CD8-positive, alpha-beta memory T cell (primary cell): ENCODE measurements at regions not wholly inside any gene's neighbourhood (a gene's known extent, or its start where the extent isn't known, plus 50 kb on each side); places are given as distances from the start of the nearest gene placed in this dataset.

ENCODE experiments used
- CTCF ChIA-PET: fragments of 350-600 bp; sonication (Branson Sonifier 250); formaldehyde crosslinking; loops from one replicate; lab custom pipeline; 2021; ENCODE audit warnings: antibody characterized with exemption; lab: Charles Lee
- POLR2A ChIA-PET: fragments of 350-600 bp; sonication (Branson Sonifier 250); formaldehyde crosslinking; loops from one replicate; lab custom pipeline; 2021; ENCODE audit warnings: antibody characterized with exemption; lab: Charles Lee
- DNase-seq, 5 donors: peaks; one replicate each; pipeline versions ENCODE4 v3.0.0 to v3.0.0-alpha.2; 2020 to 2022; ENCODE audit warnings: mixed read lengths in 1 of 5
- H3K27ac ChIP-seq: one replicate; pipeline ENCODE4 v1.7.0; 2013; ENCODE audit warnings: low read depth, mild to moderate bottlenecking, low read length, moderate library complexity
- H3K27me3 ChIP-seq: 2 replicates; pipeline ENCODE4 v1.7.0; 2013; ENCODE audit warnings: low read length, mild to moderate bottlenecking; ENCODE audit not compliant: insufficient read depth, poor library complexity, severe bottlenecking
- H3K36me3 ChIP-seq: 2 replicates; pipeline ENCODE4 v1.7.0; 2013; ENCODE audit warnings: mild to moderate bottlenecking, low read length, moderate library complexity; ENCODE audit not compliant: insufficient read depth
- H3K4me1 ChIP-seq: 2 replicates; pipeline ENCODE4 v1.7.0; 2013; ENCODE audit warnings: mild to moderate bottlenecking, low read length, moderate library complexity; ENCODE audit not compliant: insufficient read depth
- H3K4me3 ChIP-seq: 2 replicates; pipeline ENCODE4 v1.7.0; 2013; ENCODE audit warnings: mild to moderate bottlenecking, low read length
- H3K9me3 ChIP-seq: 2 replicates; pipeline ENCODE4 v1.7.0; 2013; ENCODE audit warnings: mild to moderate bottlenecking, low read length
- H3K27ac Mint-ChIP-seq, 8 donors: one replicate each; pipeline ENCODE4 v1.8.0; 2020 to 2021; ENCODE audit warnings: mixed read lengths in 8 of 8, mild to moderate bottlenecking in 6 of 8, inconsistent platforms in 3 of 8, moderate library complexity in 3 of 8
- H3K27me3 Mint-ChIP-seq, 2 donors: one replicate each; pipeline ENCODE4 v1.8.0; 2020 to 2021; ENCODE audit warnings: mixed read lengths in 2 of 2, mild to moderate bottlenecking in 1 of 2, moderate library complexity in 1 of 2
- H3K36me3 Mint-ChIP-seq, 3 donors: one replicate each; pipeline ENCODE4 v1.8.0; 2020 to 2021; ENCODE audit warnings: mixed read lengths in 3 of 3, inconsistent platforms in 1 of 3, mild to moderate bottlenecking in 1 of 3
- H3K4me1 Mint-ChIP-seq, 3 donors: one replicate each; pipeline ENCODE4 v1.8.0; 2020 to 2021; ENCODE audit warnings: mixed read lengths in 3 of 3, inconsistent platforms in 1 of 3, mild to moderate bottlenecking in 1 of 3
- H3K4me3 Mint-ChIP-seq, 7 donors: one replicate each; pipeline ENCODE4 v1.8.0; 2020 to 2021; ENCODE audit warnings: mixed read lengths in 7 of 7, mild to moderate bottlenecking in 6 of 7, moderate library complexity in 4 of 7, inconsistent platforms in 2 of 7
- H3K9me3 Mint-ChIP-seq, 5 donors: one replicate each; pipeline ENCODE4 v1.8.0; 2020 to 2022; ENCODE audit warnings: mixed read lengths in 5 of 5, mild to moderate bottlenecking in 3 of 5, moderate library complexity in 2 of 5, inconsistent platforms in 1 of 5

DNA sequence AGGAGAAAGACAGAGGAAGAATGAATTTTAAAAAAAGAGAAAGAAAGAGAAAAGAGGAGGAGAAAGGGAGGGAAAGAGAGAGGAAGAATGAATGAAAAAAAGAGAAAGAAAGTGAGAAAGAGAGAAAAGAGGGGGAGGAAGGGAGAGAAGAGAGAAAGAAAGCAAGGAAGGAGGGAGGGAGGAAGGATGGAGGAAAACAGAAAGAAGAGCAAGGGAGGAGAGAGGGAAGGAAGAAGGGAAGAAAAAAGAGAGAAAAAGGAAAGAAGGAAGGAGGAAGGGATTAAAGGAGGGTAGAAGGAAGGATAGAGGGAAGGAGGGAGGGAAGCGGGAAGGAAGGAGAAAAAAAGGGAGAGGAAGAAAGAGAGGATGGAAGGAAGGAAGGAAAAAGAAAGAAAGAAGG is 122.3 kb upstream of the ZNF507 start:
- Mint-ChIP-seq H3K36me3 (no peaks in the 10 kb centered on the region), H3K9me3 (no peaks in the 10 kb centered on the region), H3K27ac (no peak overlapping the region), H3K27me3 (peaks cover 15 to 57% of the 10 kb centered on the region in 2 donors), H3K4me1 (peaks cover 6 to 14% (median 12%) of the 10 kb centered on the region in 3 donors), H3K4me3 (peak overlapping the region in 2 of 7 donors; percentile 15 to 38)
- no peak for DNase-seq
- peaks cover 25% of the 10 kb centered on the region for H3K27me3 ChIP-seq
- POLR2A ChIA-PET = no interaction called here
- no peak overlapping the region for H3K27ac ChIP-seq
- H3K4me1 ChIP-seq = peaks cover 14% of the 10 kb centered on the region
- no peaks in the 10 kb centered on the region for H3K36me3 ChIP-seq
- no peak overlapping the region for H3K4me3 ChIP-seq
- no peaks in the 10 kb centered on the region for H3K9me3 ChIP-seq
- CTCF ChIA-PET = interaction anchor here (1.4 to 5.1 kb wide), 2 partner anchors 1541 to 1549 kb away, joined by 3 to 33 read pairs; no protein-coding TSS in a partner anchor

DNA sequence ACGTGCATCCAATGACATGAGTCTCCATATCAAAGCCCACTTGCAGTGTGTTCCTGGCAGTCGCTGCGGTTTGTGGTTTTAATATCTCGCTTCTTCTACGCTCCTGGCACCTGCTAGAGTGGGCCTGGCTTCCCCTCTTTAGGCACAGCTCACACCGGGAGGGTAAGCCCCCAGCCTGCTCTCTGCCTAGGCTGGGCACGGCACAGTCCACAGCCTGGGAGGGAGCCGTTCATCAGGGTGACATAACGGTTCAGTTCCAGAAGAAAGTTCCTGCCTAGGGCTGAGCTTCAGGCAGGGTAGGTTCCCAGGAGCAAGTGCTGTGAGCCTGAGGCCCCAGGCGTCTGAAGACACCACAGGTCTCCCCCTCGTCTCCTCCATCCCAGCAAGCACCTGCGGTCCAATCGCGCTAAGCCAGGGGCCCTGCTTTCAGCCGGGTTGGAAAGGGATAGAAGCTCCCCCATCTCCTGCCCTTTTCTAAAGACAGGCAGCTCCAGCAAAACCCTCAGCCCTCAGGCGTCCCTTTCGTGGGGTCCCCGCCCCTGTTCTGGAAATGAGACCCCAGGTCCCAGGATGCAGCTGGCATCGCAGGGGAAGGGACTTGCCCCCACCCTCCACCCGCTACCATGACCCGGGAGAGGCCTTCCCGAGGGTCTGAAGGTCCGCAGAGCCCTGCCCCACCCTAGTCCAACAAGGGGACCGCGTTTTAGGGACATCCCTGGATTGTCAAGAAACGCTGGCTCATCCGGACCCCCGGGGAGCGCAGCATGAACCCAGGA is 121.6 kb upstream of the ZNF507 start:
- H3K27me3 Mint-ChIP-seq = peaks cover 15 to 58% of the 10 kb centered on the region in 2 donors
- Histone ChIP-seq H3K4me3 (no peak overlapping the region), H3K27ac (no peak overlapping the region), H3K4me1 (peaks cover 14% of the 10 kb centered on the region), H3K9me3 (no peaks in the 10 kb centered on the region), H3K27me3 (peaks cover 25% of the 10 kb centered on the region), H3K36me3 (no peaks in the 10 kb centered on the region)
- H3K4me1 Mint-ChIP-seq = peaks cover 6 to 14% (median 12%) of the 10 kb centered on the region in 3 donors
- no peak overlapping the region for H3K4me3 Mint-ChIP-seq
- ChIA-PET CTCF (interaction anchor here (1.0 to 5.1 kb wide), 15 partner anchors 9 to 1557 kb away, joined by 3 to 33 read pairs (median 4); no protein-coding TSS in a partner anchor), POLR2A (no interaction called here)
- H3K9me3 Mint-ChIP-seq = no peaks in the 10 kb centered on the region
- no peaks in the 10 kb centered on the region for H3K36me3 Mint-ChIP-seq
- DNase-seq = peak in 1 of 5 donors; percentile 21
- H3K27ac Mint-ChIP-seq = no peak overlapping the region

GRCh38 chr19:32224371-32225244 is 120.8 kb upstream of the ZNF507 start:
- DNase-seq = peak; percentile 24 to 54 (median 37)
- peaks cover 15 to 58% of the 10 kb centered on the region in 2 donors for H3K27me3 Mint-ChIP-seq
- H3K9me3 Mint-ChIP-seq = no peaks in the 10 kb centered on the region
- peaks cover 6 to 14% (median 12%) of the 10 kb centered on the region in 3 donors for H3K4me1 Mint-ChIP-seq
- Histone ChIP-seq H3K27me3 (peaks cover 25% of the 10 kb centered on the region), H3K4me1 (peaks cover 14% of the 10 kb centered on the region), H3K4me3 (no peak overlapping the region), H3K27ac (no peak overlapping the region), H3K9me3 (no peaks in the 10 kb centered on the region), H3K36me3 (no peaks in the 10 kb centered on the region)
- peak overlapping the region in 1 of 8 donors; percentile 65 for H3K27ac Mint-ChIP-seq
- CTCF ChIA-PET = interaction anchor here (0.9 to 5.1 kb wide), 20 partner anchors 10 to 1558 kb away, joined by 3 to 33 read pairs (median 4); no protein-coding TSS in a partner anchor
- H3K4me3 Mint-ChIP-seq = peak overlapping the region in 6 of 7 donors; percentile 69 to 83 (median 76)
- H3K36me3 Mint-ChIP-seq = no peaks in the 10 kb centered on the region
- POLR2A ChIA-PET = no interaction called here

DNA sequence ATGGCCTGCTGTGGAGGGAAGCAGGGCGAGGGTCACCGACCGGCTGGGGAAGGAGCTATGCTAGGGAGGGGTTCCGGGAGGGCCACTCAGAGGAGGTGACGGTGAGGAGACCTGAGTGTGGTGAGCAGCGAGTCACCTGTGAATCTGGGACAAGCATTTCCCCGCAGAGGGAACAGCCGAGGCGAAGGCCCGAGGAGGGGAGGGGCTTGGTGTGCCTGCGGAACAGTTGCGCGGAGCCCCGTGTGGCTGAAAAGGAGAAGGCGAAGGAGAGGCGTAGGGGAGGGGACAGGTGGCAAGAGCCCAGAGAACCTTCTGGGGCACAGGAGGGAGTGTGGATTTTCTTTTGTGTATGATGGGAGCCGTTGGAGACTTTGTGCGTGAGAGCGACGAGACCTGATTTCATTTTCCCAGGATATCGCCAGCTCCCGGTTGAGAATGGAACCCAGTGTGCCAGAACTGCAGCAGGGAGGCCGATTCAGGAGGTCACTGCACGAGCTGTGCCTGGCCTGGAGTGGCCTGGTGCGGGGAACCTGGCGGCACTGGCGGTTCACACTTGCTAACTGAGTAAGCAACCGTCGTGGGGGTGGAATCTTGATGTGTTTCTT is 117.7 kb upstream of the ZNF507 start:
- H3K27ac Mint-ChIP-seq = peak overlapping the region in 1 of 8 donors; percentile 69
- POLR2A ChIA-PET = no interaction called here

DNA sequence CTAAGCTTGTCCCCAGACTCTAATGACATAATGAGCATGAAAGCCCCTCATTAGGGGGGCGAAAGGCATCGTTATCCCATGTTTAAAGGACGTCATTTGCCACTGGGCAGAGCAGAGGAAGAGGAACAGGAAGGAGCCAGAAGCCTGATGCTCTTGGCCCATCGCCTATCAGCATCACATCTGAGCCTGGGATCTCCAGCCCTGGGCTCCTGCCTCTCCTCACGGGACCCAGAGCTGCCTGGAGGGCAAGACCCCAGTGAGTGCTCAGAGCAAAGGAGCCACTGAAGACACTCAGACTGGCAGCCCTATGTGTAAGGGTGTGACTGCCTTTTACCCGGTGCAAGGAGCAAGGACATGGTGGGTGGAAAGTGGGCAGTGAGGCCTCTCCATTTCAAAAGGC is 115.0 kb upstream of the ZNF507 start:
- H3K36me3 ChIP-seq = no peaks in the 10 kb centered on the region
- DNase-seq = no peak
- Mint-ChIP-seq H3K27ac (no peak overlapping the region), H3K4me3 (no peak overlapping the region), H3K4me1 (no peaks in the 10 kb centered on the region), H3K9me3 (no peaks in the 10 kb centered on the region), H3K36me3 (no peaks in the 10 kb centered on the region), H3K27me3 (peaks cover 3 to 42% of the 10 kb centered on the region in 2 donors)
- H3K4me1 ChIP-seq = no peaks in the 10 kb centered on the region
- no peaks in the 10 kb centered on the region for H3K9me3 ChIP-seq
- H3K4me3 ChIP-seq = no peak overlapping the region
- ChIA-PET CTCF (no interaction called here), POLR2A (no interaction called here)
- peaks cover 2% of the 10 kb centered on the region for H3K27me3 ChIP-seq
- H3K27ac ChIP-seq = no peak overlapping the region

More for the DNA sequence above, 117.7 kb upstream of the ZNF507 start:
- Mint-ChIP-seq H3K4me3 (no peak overlapping the region), H3K36me3 (no peaks in the 10 kb centered on the region), H3K4me1 (peaks cover 6 to 14% (median 12%) of the 10 kb centered on the region in 3 donors), H3K9me3 (no peaks in the 10 kb centered on the region), H3K27me3 (peaks cover 12 to 57% of the 10 kb centered on the region in 2 donors)
- H3K4me1 ChIP-seq = peaks cover 14% of the 10 kb centered on the region
- H3K27ac ChIP-seq = no peak overlapping the region
- DNase-seq = no peak
- no peak overlapping the region for H3K4me3 ChIP-seq
- CTCF ChIA-PET = no interaction called here
- H3K36me3 ChIP-seq = no peaks in the 10 kb centered on the region
- H3K9me3 ChIP-seq = no peaks in the 10 kb centered on the region
- H3K27me3 ChIP-seq = peaks cover 25% of the 10 kb centered on the region

DNA sequence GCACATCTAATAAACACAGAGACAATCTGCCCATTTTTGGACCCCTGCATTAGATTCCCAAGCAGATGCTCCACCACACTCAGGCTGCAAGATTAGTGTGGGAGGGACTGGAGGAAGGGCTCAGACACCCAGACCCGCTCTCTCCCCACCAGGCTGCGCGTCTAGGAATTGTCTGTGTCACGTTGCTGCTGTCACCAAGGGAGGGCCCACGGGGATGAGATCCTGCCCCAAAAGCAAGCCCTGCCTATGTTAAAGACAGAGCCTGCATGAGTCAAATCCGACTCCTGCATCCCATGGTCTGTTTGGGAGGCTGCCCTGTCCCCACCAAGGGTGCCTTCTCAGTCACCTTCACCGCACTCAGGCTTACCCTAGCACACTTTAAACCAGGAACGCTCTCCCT is 114.4 kb upstream of the ZNF507 start:
- Histone ChIP-seq H3K36me3 (no peaks in the 10 kb centered on the region), H3K27ac (no peak overlapping the region), H3K4me1 (no peaks in the 10 kb centered on the region), H3K4me3 (no peak overlapping the region), H3K27me3 (no peaks in the 10 kb centered on the region), H3K9me3 (no peaks in the 10 kb centered on the region)
- Mint-ChIP-seq H3K36me3 (no peaks in the 10 kb centered on the region), H3K9me3 (no peaks in the 10 kb centered on the region), H3K27ac (no peak overlapping the region), H3K4me1 (no peaks in the 10 kb centered on the region), H3K27me3 (peaks cover 0 to 41% of the 10 kb centered on the region in 2 donors), H3K4me3 (no peak overlapping the region)
- no peak for DNase-seq
- POLR2A ChIA-PET = no interaction called here
- CTCF ChIA-PET = no interaction called here

DNA sequence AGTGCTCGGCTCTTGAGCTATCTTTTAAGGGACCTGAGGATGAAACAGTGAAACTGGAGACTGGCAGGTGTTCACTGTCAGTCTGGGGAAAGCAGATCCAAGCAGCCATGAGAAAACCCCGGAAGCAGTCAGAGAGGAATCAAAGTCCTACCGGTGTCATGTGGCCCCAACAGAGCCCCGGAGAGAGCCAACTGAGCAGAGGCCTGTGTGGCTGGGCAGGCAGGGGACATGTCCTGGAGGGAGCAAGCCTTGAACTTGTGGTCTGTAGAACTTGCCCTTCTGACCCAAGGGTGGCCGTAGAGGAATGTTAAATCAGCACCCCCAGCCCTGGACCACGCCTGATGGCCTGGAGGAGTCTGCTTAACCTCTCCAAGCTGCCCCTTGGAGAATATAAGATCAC is 113.7 kb upstream of the ZNF507 start:
- Mint-ChIP-seq H3K9me3 (no peaks in the 10 kb centered on the region), H3K4me3 (no peak overlapping the region), H3K36me3 (no peaks in the 10 kb centered on the region), H3K4me1 (no peaks in the 10 kb centered on the region), H3K27me3 (peaks cover 0 to 35% of the 10 kb centered on the region in 2 donors), H3K27ac (no peak overlapping the region)
- no peaks in the 10 kb centered on the region for H3K4me1 ChIP-seq
- no peaks in the 10 kb centered on the region for H3K36me3 ChIP-seq
- H3K27me3 ChIP-seq = no peaks in the 10 kb centered on the region
- ChIA-PET POLR2A (no interaction called here), CTCF (interaction anchor here (1.4 kb wide), 1 partner anchor 1448 kb away, joined by 4 read pairs; no protein-coding TSS in a partner anchor)
- no peaks in the 10 kb centered on the region for H3K9me3 ChIP-seq
- H3K27ac ChIP-seq = no peak overlapping the region
- no peak for DNase-seq
- H3K4me3 ChIP-seq = no peak overlapping the region
